H1 (cell line): ENCODE measurements at regions not wholly inside any gene's neighbourhood (a gene's known extent, or its start where the extent isn't known, plus 50 kb on each side); places are given as distances from the start of the nearest gene placed in this dataset.

ENCODE experiments used
- CTCF ChIA-PET: fragments of 300-600 bp; sonication (Branson Sonifier 250); formaldehyde crosslinking; loops from one replicate; lab custom pipeline; 2021; ENCODE audit not compliant: partially characterized antibody; lab: Charles Lee
- POLR2A ChIA-PET: fragments of 300-600 bp; sonication (Branson Sonifier 250); formaldehyde crosslinking; loops from one replicate; lab custom pipeline; 2021; ENCODE audit warnings: inconsistent platforms; ENCODE audit not compliant: partially characterized antibody; lab: Charles Lee
- DNase-seq, 2 experiments: peaks; one replicate each; pipeline versions ENCODE4 v3.0.0 to v3.0.0-alpha.2; 2010 to 2022; ENCODE audit warnings: low spot score in 2 of 2, low read depth in 1 of 2, mixed read lengths in 1 of 2
- FAIRE-seq: peaks from 2 replicates; lab custom pipeline; 2011; peaks lifted over from hg19 to GRCh38; lab: Jason Lieb, UNC
- H2AFZ ChIP-seq: 2 replicates; pipeline ENCODE4 v1.8.1; 2012; ENCODE audit warnings: low read length, inconsistent platforms
- H2AK5ac ChIP-seq: 2 replicates; pipeline ENCODE4 v1.6.1; 2013; ENCODE audit warnings: low read depth, low read length
- H2BK120ac ChIP-seq: replicated peaks from 2 replicates; pipeline ENCODE3; 2013; ENCODE audit warnings: low read depth, low read length, inconsistent platforms
- H2BK12ac ChIP-seq: 2 replicates; pipeline ENCODE4 v1.6.1; 2013; ENCODE audit warnings: low read depth, low read length
- H2BK15ac ChIP-seq: 2 replicates; pipeline ENCODE4 v1.6.1; 2013; ENCODE audit warnings: low read length
- H2BK20ac ChIP-seq: 2 replicates; pipeline ENCODE4 v1.6.1; 2013; ENCODE audit warnings: low read length
- H2BK5ac ChIP-seq: 2 replicates; pipeline ENCODE4 v1.6.1; 2013; ENCODE audit warnings: low read depth, low read length
- H3K14ac ChIP-seq: 2 replicates; pipeline ENCODE4 v1.6.1; 2013; ENCODE audit warnings: inconsistent platforms; ENCODE audit not compliant: insufficient read length
- H3K18ac ChIP-seq: 2 replicates; pipeline ENCODE4 v1.6.1; 2013; ENCODE audit warnings: low read length; ENCODE audit errors: extremely low read depth
- H3K23ac ChIP-seq: 2 replicates; pipeline ENCODE4 v1.6.1; 2013; ENCODE audit warnings: inconsistent platforms; ENCODE audit not compliant: insufficient read length
- H3K23me2 ChIP-seq: 2 replicates; pipeline ENCODE4 v1.6.1; 2013; ENCODE audit warnings: low read depth, low read length
- H3K27ac ChIP-seq: 2 replicates; pipeline ENCODE4 v1.6.1; 2011; ENCODE audit warnings: low read depth, low read length, inconsistent platforms
- H3K27me3 ChIP-seq, 4 experiments: replicated peaks in 1 of 4; 1 replicate in 1 of 4; 2 replicates in 3 of 4; pipeline versions ENCODE4 v1.6.1 to v1.8.1; 2011 to 2013; ENCODE audit warnings: low read length in 3 of 4, mild to moderate bottlenecking in 3 of 4, inconsistent platforms in 2 of 4, mixed read lengths in 2 of 4, moderate library complexity in 1 of 4; ENCODE audit not compliant: control insufficient read depth in 3 of 4, insufficient read depth in 3 of 4; ENCODE audit errors: extremely low read depth in 1 of 4
- H3K36me3 ChIP-seq, 4 experiments: 2 replicates each; pipeline versions ENCODE4 v1.6.1 to v1.8.1; 2011 to 2013; ENCODE audit warnings: mild to moderate bottlenecking in 4 of 4, low read length in 3 of 4, moderate library complexity in 2 of 4, control low read depth in 1 of 4, inconsistent platforms in 1 of 4; ENCODE audit not compliant: insufficient read depth in 4 of 4, control insufficient read depth in 2 of 4
- H3K4ac ChIP-seq: replicated peaks from 2 replicates; pipeline ENCODE3; 2013; ENCODE audit warnings: low read length, low read depth, mixed read lengths, inconsistent platforms; ENCODE audit not compliant: insufficient read length
- H3K4me1 ChIP-seq, 4 experiments: replicated peaks in 1 of 4; 1 replicate in 1 of 4; 2 replicates in 3 of 4; pipeline versions ENCODE4 v1.6.1 to v1.8.1; 2011 to 2013; ENCODE audit warnings: low read length in 3 of 4, inconsistent platforms in 2 of 4, mixed read lengths in 1 of 4; ENCODE audit not compliant: insufficient read depth in 4 of 4, control insufficient read depth in 3 of 4
- H3K4me2 ChIP-seq, 2 experiments: 2 replicates each; pipeline versions ENCODE4 v1.6.1 to v1.8.1; 2011 to 2013; ENCODE audit warnings: low read depth in 2 of 2, low read length in 2 of 2, control low read depth in 1 of 2, inconsistent platforms in 1 of 2, mild to moderate bottlenecking in 1 of 2; ENCODE audit not compliant: insufficient read depth in 1 of 2
- H3K4me3 ChIP-seq, 4 experiments: fragments of 200-600, 300-600 bp in 1 of 4; sonication (generic), shearing (Covaris generic), sonication (Bioruptor Twin) in 1 of 4; 2 replicates each; pipeline versions ENCODE4 v1.5.1 to v1.8.1; 2011 to 2016; ENCODE audit warnings: low read length in 4 of 4, low read depth in 3 of 4, control low read depth in 2 of 4, inconsistent platforms in 2 of 4, mild to moderate bottlenecking in 2 of 4, mixed read lengths in 1 of 4, moderate library complexity in 1 of 4; ENCODE audit not compliant: insufficient read depth in 2 of 4; ENCODE audit errors: extremely low read depth in 1 of 4
- H3K56ac ChIP-seq: replicated peaks from 2 replicates; pipeline ENCODE3; 2013; ENCODE audit warnings: low read depth, mild to moderate bottlenecking, mixed read lengths, low read length, inconsistent platforms; ENCODE audit not compliant: insufficient read length
- H3K79me1 ChIP-seq: 2 replicates; pipeline ENCODE4 v1.6.1; 2013; ENCODE audit warnings: low read depth, low read length, control low read depth
- H3K79me2 ChIP-seq, 2 experiments: 2 replicates each; pipeline versions ENCODE4 v1.6.1 to v1.8.1; 2012 to 2013; ENCODE audit warnings: low read length in 2 of 2, mild to moderate bottlenecking in 2 of 2, inconsistent platforms in 1 of 2; ENCODE audit not compliant: insufficient read depth in 2 of 2, control insufficient read depth in 1 of 2
- H3K9ac ChIP-seq, 4 experiments: replicated peaks in 1 of 4; 1 replicate in 1 of 4; 2 replicates in 3 of 4; pipeline versions ENCODE4 v1.6.1 to v1.8.1; 2011 to 2013; ENCODE audit warnings: low read depth in 3 of 4, low read length in 3 of 4, control low read depth in 2 of 4, mild to moderate bottlenecking in 2 of 4, moderate library complexity in 2 of 4, inconsistent platforms in 1 of 4; ENCODE audit errors: extremely low read depth in 1 of 4
- H3K9me3 ChIP-seq, 2 experiments: 2 replicates each; pipeline versions ENCODE4 v1.6.1 to v1.8.1; 2012 to 2013; ENCODE audit warnings: mild to moderate bottlenecking in 2 of 2, moderate library complexity in 2 of 2, control low read depth in 1 of 2, inconsistent platforms in 1 of 2, low read depth in 1 of 2, low read length in 1 of 2, mixed read lengths in 1 of 2; ENCODE audit not compliant: insufficient read depth in 2 of 2
- H4K20me1 ChIP-seq, 2 experiments: replicated peaks in 1 of 2; 2 replicates each; pipeline versions ENCODE3 to v1.8.1; 2011 to 2013; ENCODE audit warnings: inconsistent platforms in 2 of 2, low read length in 2 of 2, mild to moderate bottlenecking in 1 of 2; ENCODE audit not compliant: insufficient read depth in 2 of 2, control insufficient read depth in 1 of 2
- H4K5ac ChIP-seq: 2 replicates; pipeline ENCODE4 v1.6.1; 2013; ENCODE audit warnings: low read length, low read depth, mixed read lengths, inconsistent platforms; ENCODE audit not compliant: insufficient read length
- H4K8ac ChIP-seq: 2 replicates; pipeline ENCODE4 v1.8.0; 2013; ENCODE audit warnings: mild to moderate bottlenecking, moderate library complexity, low read length, inconsistent platforms; ENCODE audit not compliant: insufficient read depth; ENCODE audit errors: extremely low read depth
- H4K91ac ChIP-seq: replicated peaks from 2 replicates; pipeline ENCODE3; 2013; ENCODE audit warnings: low read length, mixed read lengths, inconsistent platforms; ENCODE audit not compliant: insufficient read length
- ATF3 ChIP-seq: IDR thresholded peaks from 2 replicates; pipeline ENCODE4 v1.6.1; 2011; ENCODE audit warnings: low read depth, mild to moderate bottlenecking, low read length; ENCODE audit not compliant: insufficient read depth
- CEBPB ChIP-seq: IDR thresholded peaks from 2 replicates; pipeline ENCODE4 v1.6.1; 2012; ENCODE audit warnings: low read depth, low read length
- CHD2 ChIP-seq: IDR thresholded peaks from 2 replicates; pipeline ENCODE4 v1.6.1; 2012; ENCODE audit warnings: low read length, improper control_type of control experiment
- EZH2 ChIP-seq: fragments of 200-600 bp; sonication (generic); IDR thresholded peaks from 2 replicates; pipeline ENCODE4 v1.7.1; 2012; ENCODE audit warnings: low read depth, mild to moderate bottlenecking, moderate library complexity, low read length, inconsistent platforms; ENCODE audit not compliant: severe bottlenecking
- KDM4A ChIP-seq: IDR thresholded peaks from one replicate; pipeline ENCODE4 v1.7.1; 2012; ENCODE audit warnings: low read depth, mild to moderate bottlenecking, moderate library complexity, low read length, inconsistent platforms; ENCODE audit not compliant: severe bottlenecking
- KDM5A ChIP-seq: fragments of 200-600 bp; IDR thresholded peaks from 2 replicates; pipeline ENCODE4 v1.7.1; 2012; ENCODE audit warnings: mild to moderate bottlenecking, low read length, inconsistent platforms, mixed read lengths
- POLR2A ChIP-seq, 2 experiments: IDR thresholded peaks; 1 replicate in 1 of 2; 2 replicates in 1 of 2; pipeline ENCODE4 v1.6.1; 2011; ENCODE audit warnings: low read depth in 2 of 2, low read length in 2 of 2, mild to moderate bottlenecking in 2 of 2; ENCODE audit errors: control extremely low read depth in 1 of 2
- TAF7 ChIP-seq: optimal IDR thresholded peaks from 2 replicates; pipeline ENCODE3; 2011; ENCODE audit warnings: low read depth, mild to moderate bottlenecking, inconsistent platforms, low read length, moderate library complexity, borderline replicate concordance
- TCF12 ChIP-seq: IDR thresholded peaks from 2 replicates; pipeline ENCODE4 v1.6.1; 2011; ENCODE audit warnings: low read depth, mild to moderate bottlenecking, low read length
- ZNF274 ChIP-seq: IDR thresholded peaks from 2 replicates; pipeline ENCODE4 v1.7.0; 2012; ENCODE audit warnings: low read length, borderline replicate concordance; ENCODE audit errors: extremely low read depth
- WGBS, 2 experiments: shearing (Covaris generic) in 1 of 2; methylation state at CpG; one replicate each; pipeline versions ENCODE4 v1.1.6 to v1.1.7; 2013 to 2015; ENCODE audit warnings: low lambda C conversion rate in 2 of 2, mixed read lengths in 2 of 2, inconsistent platforms in 1 of 2, low coverage in 1 of 2, missing lambda C conversion rate in 1 of 2; ENCODE audit not compliant: insufficient replicate concordance in 2 of 2, insufficient coverage in 1 of 2, insufficient read length in 1 of 2; ENCODE audit errors: extremely low coverage in 1 of 2, missing lambda C conversion rate in 1 of 2; 5-methylcytosine and 5-hydroxymethylcytosine counted together

GRCh38 chr3:59374818-59375211 is 325.0 kb upstream of the CFAP20DC start:
- Histone ChIP-seq H3K79me2 (no peaks in the 10 kb centered on the region), H3K23ac (no peak overlapping the region), H2BK20ac (no peak overlapping the region), H4K20me1 (no peaks in the 10 kb centered on the region), H2BK120ac (no peak overlapping the region), H3K27ac (no peak overlapping the region), H3K23me2 (no peaks in the 10 kb centered on the region), H3K27me3 (no peaks in the 10 kb centered on the region), H4K8ac (no peak overlapping the region), H3K56ac (no peak overlapping the region), H4K5ac (no peak overlapping the region), H2AFZ (no peak overlapping the region), H3K9me3 (no peaks in the 10 kb centered on the region), H3K4me2 (no peak overlapping the region), H3K79me1 (no peaks in the 10 kb centered on the region), H3K4me3 (no peak overlapping the region), H2BK5ac (no peak overlapping the region), H3K9ac (no peak overlapping the region), H3K36me3 (no peaks in the 10 kb centered on the region), H3K14ac (no peak overlapping the region), H3K4me1 (peaks cover 0 to 2% (median 0%) of the 10 kb centered on the region in 4 experiments; a peak in 1 of 7 replicates), H2BK15ac (no peak overlapping the region), H2AK5ac (no peak overlapping the region), H2BK12ac (no peak overlapping the region), H3K18ac (no peak overlapping the region), H4K91ac (no peak overlapping the region), H3K4ac (no peak overlapping the region)
- 65% methylated on average over 3 of the region's 3 CpGs; no CpG with 5 or more reads in 1 of the 2 experiments for WGBS, 2 experiments
- FAIRE-seq (no peak), DNase-seq (no peak)
- ChIA-PET CTCF (interaction anchor here (0.6 kb wide), 1 partner anchor 576 kb away, joined by 3 read pairs; no protein-coding TSS in a partner anchor), POLR2A (no interaction called here)
- TF ChIP-seq KDM4A, result no peak
- no peak for TF ChIP-seq ZNF274
- no peak for TF ChIP-seq POLR2A (IDR thresholded peaks at IDR 0.05; ENCODE audit: control extremely low read depth in 1 of 2, low read depth in 2 of 2, low read length in 2 of 2)
- no peak for TF ChIP-seq TAF7
- no peak for TF ChIP-seq TCF12
- no peak for TF ChIP-seq CHD2
- no peak for TF ChIP-seq CEBPB
- no peak for TF ChIP-seq EZH2
- no peak for TF ChIP-seq KDM5A
- no peak for TF ChIP-seq ATF3
